H9 (cell line): ENCODE measurements at regions not wholly inside any gene's neighbourhood (a gene's known extent, or its start where the extent isn't known, plus 50 kb on each side); places are given as distances from the start of the nearest gene placed in this dataset.

Experiments used
- DNase-seq: peaks from one replicate; pipeline ENCODE4 v3.0.0-alpha.2; 2017
- H2AFZ ChIP-seq: one replicate; pipeline ENCODE4 v1.6.1; 2013; ENCODE audit warnings: mild to moderate bottlenecking, low read length, control low read depth, moderate library complexity
- H2AK5ac ChIP-seq: 2 replicates; pipeline ENCODE4 v1.6.1; 2013; ENCODE audit warnings: low read length, control low read depth, mixed read lengths; ENCODE audit not compliant: insufficient read length
- H2BK120ac ChIP-seq: one replicate; pipeline ENCODE4 v1.6.1; 2013; ENCODE audit warnings: low read depth, mild to moderate bottlenecking, low read length, control low read depth, inconsistent platforms; ENCODE audit not compliant: poor library complexity, severe bottlenecking
- H2BK12ac ChIP-seq: 2 replicates; pipeline ENCODE4 v1.6.1; 2013; ENCODE audit warnings: low read length, control low read depth, mixed read lengths, low read depth; ENCODE audit not compliant: insufficient read length
- H2BK15ac ChIP-seq: 2 replicates; pipeline ENCODE4 v1.6.1; 2013; ENCODE audit warnings: low read depth, low read length, control low read depth
- H2BK20ac ChIP-seq: one replicate; pipeline ENCODE4 v1.6.1; 2013; ENCODE audit warnings: low read depth, mild to moderate bottlenecking, low read length, control low read depth, inconsistent platforms; ENCODE audit not compliant: poor library complexity, severe bottlenecking
- H2BK5ac ChIP-seq: 2 replicates; pipeline ENCODE4 v1.6.1; 2013; ENCODE audit warnings: low read length, control low read depth, mixed read lengths; ENCODE audit not compliant: insufficient read length
- H3K14ac ChIP-seq: 2 replicates; pipeline ENCODE4 v1.6.1; 2013; ENCODE audit warnings: low read length, control low read depth; ENCODE audit not compliant: insufficient read depth
- H3K18ac ChIP-seq: 2 replicates; pipeline ENCODE4 v1.6.1; 2013; ENCODE audit warnings: low read depth, mild to moderate bottlenecking, mixed read lengths, low read length, control low read depth; ENCODE audit not compliant: insufficient read length
- H3K23ac ChIP-seq: 2 replicates; pipeline ENCODE4 v1.6.1; 2013; ENCODE audit warnings: low read length, control low read depth, mixed read lengths, low read depth; ENCODE audit not compliant: insufficient read length
- H3K23me2 ChIP-seq: 2 replicates; pipeline ENCODE4 v1.6.1; 2013; ENCODE audit warnings: low read depth, mild to moderate bottlenecking, mixed read lengths, low read length, control low read depth; ENCODE audit not compliant: insufficient read length, poor library complexity, severe bottlenecking
- H3K27ac ChIP-seq: 2 replicates; pipeline ENCODE4 v1.5.1; 2013; ENCODE audit warnings: low read length, control low read depth, mixed read lengths, low read depth; ENCODE audit not compliant: insufficient read length
- H3K27me3 ChIP-seq: 2 replicates; pipeline ENCODE4 v1.6.1; 2013; ENCODE audit warnings: low read length, control low read depth, inconsistent platforms; ENCODE audit not compliant: insufficient read depth
- H3K4ac ChIP-seq: 2 replicates; pipeline ENCODE4 v1.6.1; 2013; ENCODE audit warnings: low read depth, mild to moderate bottlenecking, control low read depth, inconsistent platforms, low read length, moderate library complexity
- H3K4me1 ChIP-seq: 2 replicates; pipeline ENCODE4 v1.6.1; 2013; ENCODE audit warnings: low read length, control low read depth, inconsistent platforms; ENCODE audit not compliant: insufficient read depth
- H3K4me2 ChIP-seq: 2 replicates; pipeline ENCODE4 v1.6.1; 2013; ENCODE audit warnings: low read length, control low read depth, mixed read lengths; ENCODE audit not compliant: insufficient read length, insufficient read depth
- H3K56ac ChIP-seq: 2 replicates; pipeline ENCODE4 v1.6.1; 2013; ENCODE audit warnings: low read depth, mild to moderate bottlenecking, mixed read lengths, low read length, control low read depth; ENCODE audit not compliant: insufficient read length
- H3K79me1 ChIP-seq: 2 replicates; pipeline ENCODE4 v1.6.1; 2013; ENCODE audit warnings: low read depth, mild to moderate bottlenecking, moderate library complexity, low read length, control low read depth, inconsistent platforms; ENCODE audit not compliant: insufficient read depth, poor library complexity, severe bottlenecking
- H3K79me2 ChIP-seq: 2 replicates; pipeline ENCODE4 v1.6.1; 2013; ENCODE audit warnings: low read length, control low read depth, inconsistent platforms; ENCODE audit not compliant: insufficient read depth
- H3K9ac ChIP-seq: 2 replicates; pipeline ENCODE4 v1.6.1; 2013; ENCODE audit warnings: low read length, control low read depth, mixed read lengths; ENCODE audit not compliant: insufficient read length; ENCODE audit errors: extremely low read depth
- H3K9me3 ChIP-seq: one replicate; pipeline ENCODE4 v1.6.1; 2013; ENCODE audit warnings: low read depth, low read length, inconsistent platforms; ENCODE audit not compliant: control insufficient read depth
- H3T11ph ChIP-seq: one replicate; pipeline ENCODE4 v1.6.1; 2013; ENCODE audit warnings: mild to moderate bottlenecking, low read length, control low read depth, inconsistent platforms
- H4K20me1 ChIP-seq: one replicate; pipeline ENCODE4 v1.6.1; 2013; ENCODE audit not compliant: control insufficient read depth, insufficient read length, insufficient read depth
- H4K5ac ChIP-seq: 2 replicates; pipeline ENCODE4 v1.6.1; 2013; ENCODE audit warnings: low read depth, mild to moderate bottlenecking, mixed read lengths, low read length, control low read depth; ENCODE audit not compliant: insufficient read length
- H4K8ac ChIP-seq: replicated peaks from 2 replicates; pipeline ENCODE4 v1.6.1; 2013; ENCODE audit warnings: low read length, control low read depth, mixed read lengths, low read depth; ENCODE audit not compliant: insufficient read length
- H4K91ac ChIP-seq: 2 replicates; pipeline ENCODE4 v1.6.1; 2013; ENCODE audit warnings: low read depth, mild to moderate bottlenecking, moderate library complexity, mixed read lengths, low read length, control low read depth; ENCODE audit not compliant: insufficient read length
- H3K27ac Mint-ChIP-seq, 3 experiments: 2 replicates in 2 of 3; 3 replicates in 1 of 3; pipeline ENCODE4 v1.8.0; 2020 to 2021; ENCODE audit warnings: mixed read lengths in 3 of 3, mild to moderate bottlenecking in 1 of 3, moderate library complexity in 1 of 3
- H3K27me3 Mint-ChIP-seq: 2 replicates; pipeline ENCODE4 v1.8.0; 2021; ENCODE audit warnings: low read depth, mild to moderate bottlenecking, moderate library complexity, mixed read lengths
- H3K36me3 Mint-ChIP-seq, 3 experiments: 2 replicates in 2 of 3; 3 replicates in 1 of 3; pipeline ENCODE4 v1.8.0; 2020 to 2021; ENCODE audit warnings: low read depth in 3 of 3, mixed read lengths in 3 of 3; ENCODE audit not compliant: insufficient read depth in 1 of 3
- H3K4me1 Mint-ChIP-seq, 2 experiments: 2 replicates each; pipeline ENCODE4 v1.8.0; 2020; ENCODE audit warnings: mixed read lengths in 2 of 2
- H3K4me3 Mint-ChIP-seq, 2 experiments: 2 replicates in 1 of 2; 3 replicates in 1 of 2; pipeline ENCODE4 v1.8.0; 2020 to 2021; ENCODE audit warnings: mild to moderate bottlenecking in 2 of 2, mixed read lengths in 2 of 2, moderate library complexity in 1 of 2
- H3K9me3 Mint-ChIP-seq, 2 experiments: 2 replicates in 1 of 2; 3 replicates in 1 of 2; pipeline ENCODE4 v1.8.0; 2020; ENCODE audit warnings: mild to moderate bottlenecking in 2 of 2, mixed read lengths in 2 of 2, moderate library complexity in 1 of 2
- CTCF ChIP-seq: fragments of 200-600 bp; sonication (generic); conservative IDR thresholded peaks from 3 replicates; pipeline ENCODE4 v1.8.0; 2021; ENCODE audit warnings: antibody characterized with exemption, mild to moderate bottlenecking
- WGBS: extraction: QIAGEN DNeasy Blood & Tissue Kit; methylation state at CpG from one replicate; pipeline ENCODE4 v1.1.7; 2013; ENCODE audit warnings: missing lambda C conversion rate, low lambda C conversion rate, mixed read lengths; ENCODE audit not compliant: insufficient read length; ENCODE audit errors: extremely low coverage; 5-methylcytosine and 5-hydroxymethylcytosine counted together

- H3K9ac ChIP-seq, result no peak overlapping the region
- no peak overlapping the region for H3K14ac ChIP-seq
- H3K36me3 Mint-ChIP-seq, result no peaks in the 10 kb centered on the region; a peak in 1 of 7 replicates
- H3K27me3 Mint-ChIP-seq, result no peaks in the 10 kb centered on the region
- H3K23ac ChIP-seq, result no peak overlapping the region
- no CpG with 5 or more reads among the region's 10 CpGs for WGBS
- no peaks in the 10 kb centered on the region for H4K20me1 ChIP-seq
- no peaks in the 10 kb centered on the region for H3K23me2 ChIP-seq
- H3K4me2 ChIP-seq, result no peak overlapping the region
- H3K27ac Mint-ChIP-seq, result no peak overlapping the region
- no peak overlapping the region for H2AK5ac ChIP-seq
- no peak overlapping the region for H3K56ac ChIP-seq
- no peak overlapping the region for H3K27ac ChIP-seq
- no peaks in the 10 kb centered on the region for H3K9me3 ChIP-seq
- DNase-seq, result no peak
- H3K18ac ChIP-seq, result no peak overlapping the region
- no peak overlapping the region for H2BK12ac ChIP-seq
- H2BK15ac ChIP-seq, result no peak overlapping the region
- H4K91ac ChIP-seq, result no peak overlapping the region
- no peak overlapping the region for H3K4me3 Mint-ChIP-seq
- H2BK20ac ChIP-seq, result no peak overlapping the region
- no peaks in the 10 kb centered on the region for H3K27me3 ChIP-seq
- H3K79me2 ChIP-seq, result no peaks in the 10 kb centered on the region
- H3K4me1 Mint-ChIP-seq, result peaks cover 10 to 14% of the 10 kb centered on the region in 2 experiments
- no peak overlapping the region for H2BK5ac ChIP-seq
- H3K4ac ChIP-seq, result no peak overlapping the region
- H4K5ac ChIP-seq, result no peak overlapping the region
- H2AFZ ChIP-seq, result no peak overlapping the region
- no peaks in the 10 kb centered on the region for H3K4me1 ChIP-seq
- TF ChIP-seq CTCF, result no peak
- H3K79me1 ChIP-seq, result no peaks in the 10 kb centered on the region
- no peaks in the 10 kb centered on the region for H3K9me3 Mint-ChIP-seq
- H2BK120ac ChIP-seq, result no peak overlapping the region
- no peak overlapping the region for H3T11ph ChIP-seq
- H4K8ac ChIP-seq, result no peak overlapping the region
These were observed 733.7 kb upstream of the FRG1 start for GRCh38 chr4:189206953-189207352.
